ENCODE measurements at regions not wholly inside any gene's neighbourhood (a gene's known extent, or its start where the extent isn't known, plus 50 kb on each side); places are given as distances from the start of the nearest gene placed in this dataset.

GRCh38 chr12:125434131-125434530, 368.9 kb downstream of the AACS start:
- Mint-ChIP-seq H3K4me3 (no peak overlapping the region), H3K9me3 (no peaks in the 10 kb centered on the region), H3K27ac (no peak overlapping the region), H3K4me1 (no peaks in the 10 kb centered on the region), H3K36me3 (no peaks in the 10 kb centered on the region), H3K27me3 (ENCODE audit: low read depth in 2 of 2) (no peaks in the 10 kb centered on the region)
- DNase-seq (no peak), ATAC-seq (no peak)
- no peak for TF ChIP-seq CTCF (IDR thresholded peaks at IDR 0.05)
- no peaks in the 10 kb centered on the region for H3K4me1 ChIP-seq (ENCODE audit: control insufficient read depth, insufficient read depth, low read length)
- intact Hi-C loops (cut with micrococcal nuclease): no loop called here
- no peak overlapping the region for H3K27ac ChIP-seq (ENCODE audit: low read length)
- H3K36me3 ChIP-seq (ENCODE audit: control insufficient read depth, insufficient read depth, low read length): no peaks in the 10 kb centered on the region
- peaks cover 2% of the 10 kb centered on the region for H3K9me3 ChIP-seq (ENCODE audit: control insufficient read depth, insufficient read depth, low read length)
- no peak overlapping the region for H3K4me3 ChIP-seq (ENCODE audit: low read length)
- H3K27me3 ChIP-seq (ENCODE audit: control insufficient read depth, insufficient read depth, low read length): no peaks in the 10 kb centered on the region
- 88% methylated on average over 9 of the region's 9 CpGs for WGBS (ENCODE audit: insufficient coverage)

GRCh38 chr12:125434936-125435443, 369.8 kb downstream of the AACS start:
- intact Hi-C loops (cut with micrococcal nuclease): no loop called here
- H3K27me3 ChIP-seq (ENCODE audit: control insufficient read depth, insufficient read depth, low read length): no peaks in the 10 kb centered on the region
- 71% methylated on average over 8 of the region's 8 CpGs for WGBS (ENCODE audit: insufficient coverage)
- Mint-ChIP-seq H3K27me3 (ENCODE audit: low read depth in 2 of 2) (peaks cover 0 to 7% of the 10 kb centered on the region in 2 donors), H3K4me1 (no peaks in the 10 kb centered on the region), H3K27ac (no peak overlapping the region), H3K36me3 (no peaks in the 10 kb centered on the region), H3K4me3 (no peak overlapping the region), H3K9me3 (no peaks in the 10 kb centered on the region)
- ATAC-seq (no peak), DNase-seq (no peak)
- H3K27ac ChIP-seq (ENCODE audit: low read length): no peak overlapping the region
- H3K36me3 ChIP-seq (ENCODE audit: control insufficient read depth, insufficient read depth, low read length): no peaks in the 10 kb centered on the region
- no peaks in the 10 kb centered on the region for H3K4me1 ChIP-seq (ENCODE audit: control insufficient read depth, insufficient read depth, low read length)
- no peak overlapping the region for H3K4me3 ChIP-seq (ENCODE audit: low read length)
- H3K9me3 ChIP-seq (ENCODE audit: control insufficient read depth, insufficient read depth, low read length): peaks cover 2% of the 10 kb centered on the region
- TF ChIP-seq CTCF (IDR thresholded peaks at IDR 0.05): no peak

GRCh38 chr12:125435871-125436270, 370.6 kb downstream of the AACS start:
- Mint-ChIP-seq H3K9me3 (no peaks in the 10 kb centered on the region), H3K27me3 (ENCODE audit: low read depth in 2 of 2) (peaks cover 0 to 12% of the 10 kb centered on the region in 2 donors), H3K36me3 (no peaks in the 10 kb centered on the region), H3K4me3 (no peak overlapping the region), H3K4me1 (no peaks in the 10 kb centered on the region), H3K27ac (no peak overlapping the region)
- no peak for DNase-seq
- no peak for TF ChIP-seq CTCF (IDR thresholded peaks at IDR 0.05)
- Histone ChIP-seq H3K9me3 (ENCODE audit: control insufficient read depth, insufficient read depth, low read length) (peaks cover 2% of the 10 kb centered on the region), H3K27me3 (ENCODE audit: control insufficient read depth, insufficient read depth, low read length) (no peaks in the 10 kb centered on the region), H3K36me3 (ENCODE audit: control insufficient read depth, insufficient read depth, low read length) (no peaks in the 10 kb centered on the region), H3K27ac (ENCODE audit: low read length) (no peak overlapping the region), H3K4me3 (ENCODE audit: low read length) (no peak overlapping the region), H3K4me1 (ENCODE audit: control insufficient read depth, insufficient read depth, low read length) (no peaks in the 10 kb centered on the region)
- ATAC-seq: no peak
- 91% methylated on average over 7 of the region's 7 CpGs for WGBS (ENCODE audit: insufficient coverage)
- intact Hi-C loops (cut with micrococcal nuclease): no loop called here

- Histone ChIP-seq H3K4me3 (ENCODE audit: low read length) (no peak overlapping the region), H3K9me3 (ENCODE audit: control insufficient read depth, insufficient read depth, low read length) (peaks cover 2% of the 10 kb centered on the region), H3K36me3 (ENCODE audit: control insufficient read depth, insufficient read depth, low read length) (no peaks in the 10 kb centered on the region), H3K27ac (ENCODE audit: low read length) (no peak overlapping the region), H3K27me3 (ENCODE audit: control insufficient read depth, insufficient read depth, low read length) (no peaks in the 10 kb centered on the region), H3K4me1 (ENCODE audit: control insufficient read depth, insufficient read depth, low read length) (no peaks in the 10 kb centered on the region)
- Mint-ChIP-seq H3K4me1 (no peaks in the 10 kb centered on the region), H3K4me3 (no peak overlapping the region), H3K9me3 (no peaks in the 10 kb centered on the region), H3K27me3 (ENCODE audit: low read depth in 2 of 2) (peaks cover 0 to 15% of the 10 kb centered on the region in 2 donors), H3K27ac (no peak overlapping the region), H3K36me3 (no peaks in the 10 kb centered on the region)
- DNase-seq (no peak), ATAC-seq (no peak)
- no peak for TF ChIP-seq CTCF (IDR thresholded peaks at IDR 0.05)
- 84% methylated on average over 2 of the region's 2 CpGs for WGBS (ENCODE audit: insufficient coverage)
- intact Hi-C loops (cut with micrococcal nuclease): no loop called here
Measured at GRCh38 chr12:125436686-125437085, 371.5 kb downstream of the AACS start.

Data from natural killer cell (primary cell).